HepG2 (cell line): ENCODE measurements at regions not wholly inside any gene's neighbourhood (a gene's known extent, or its start where the extent isn't known, plus 50 kb on each side); places are given as distances from the start of the nearest gene placed in this dataset.

ENCODE experiments used
- ATAC-seq: fragments of 200-7000 bp; cut with Tn5 transposase; 3 replicates; pipeline ENCODE4 v1.9.1; 2020; ENCODE audit warnings: mild to moderate bottlenecking, moderate library complexity
- BruUV-seq: library from RNA; stranded (reverse); fragments of 400-500 nt; replicated peaks from 2 replicates; lab custom pipeline; 2021; lab: Mats Ljungman, UMichigan
- CTCF ChIA-PET: fragments of 300-600 bp; formaldehyde crosslinking; extraction: SDS; loops from one replicate; lab custom pipeline; 2021; ENCODE audit warnings: low total read pairs, inconsistent platforms, low intra/inter-chr PET ratio; lab: Yijun Ruan, JAX
- POLR2A ChIA-PET: fragments of 350-600 bp; sonication (Branson Sonifier 250); formaldehyde crosslinking; loops from one replicate; lab custom pipeline; 2020; ENCODE audit warnings: antibody characterized with exemption, inconsistent platforms; lab: Yijun Ruan, JAX
- DNase-seq: peaks from one replicate; pipeline ENCODE4 v3.0.0-alpha.2; 2015; ENCODE audit warnings: low spot score
- FAIRE-seq: peaks from 3 replicates; lab custom pipeline; 2011; peaks lifted over from hg19 to GRCh38; lab: Jason Lieb, UNC
- H2AFZ ChIP-seq: one replicate; pipeline ENCODE4 v1.6.1; 2011; ENCODE audit warnings: low read length, inconsistent platforms
- H3K27ac ChIP-seq: fragments of 300-600 bp; 3 replicates; pipeline ENCODE4 v1.8.0; 2011; ENCODE audit warnings: mixed run types, mild to moderate bottlenecking, mixed read lengths, low read length, inconsistent platforms; ENCODE audit not compliant: insufficient read depth; ENCODE audit errors: extremely low read length
- H3K27me3 ChIP-seq, 2 experiments: fragments of 200-600 bp in 1 of 2; 2 replicates in 1 of 2; 3 replicates in 1 of 2; pipeline versions ENCODE4 v1.6.0 to v1.8.0; 2011; ENCODE audit warnings: low read length in 2 of 2, mild to moderate bottlenecking in 2 of 2, moderate library complexity in 2 of 2, inconsistent platforms in 1 of 2; ENCODE audit not compliant: insufficient read depth in 2 of 2, control insufficient read depth in 1 of 2
- H3K36me3 ChIP-seq, 2 experiments: fragments of 200-600 bp in 1 of 2; replicated peaks in 1 of 2; 2 replicates in 1 of 2; 3 replicates in 1 of 2; pipeline versions ENCODE4 v1.5.1 to v1.8.0; 2011; ENCODE audit warnings: low read length in 2 of 2, inconsistent platforms in 1 of 2; ENCODE audit not compliant: insufficient read depth in 2 of 2, control insufficient read depth in 1 of 2
- H3K4me1 ChIP-seq: 2 replicates; pipeline ENCODE4 v1.5.1; 2012; ENCODE audit warnings: low read length, inconsistent platforms; ENCODE audit not compliant: insufficient read depth
- H3K4me2 ChIP-seq: 2 replicates; pipeline ENCODE4 v1.6.0; 2011; ENCODE audit warnings: low read depth, low read length, inconsistent platforms
- H3K4me3 ChIP-seq, 3 experiments: fragments of 200-600 bp in 1 of 3; sonication (generic), shearing (Covaris generic) in 1 of 3; replicated peaks in 1 of 3; 2 replicates each; pipeline ENCODE4 v1.5.1; 2011 to 2016; ENCODE audit warnings: low read length in 3 of 3, inconsistent platforms in 2 of 3, low read depth in 2 of 3, mild to moderate bottlenecking in 2 of 3, control low read depth in 1 of 3, mixed read lengths in 1 of 3; ENCODE audit not compliant: insufficient read depth in 1 of 3
- H3K79me2 ChIP-seq: one replicate; pipeline ENCODE4 v1.6.1; 2011; ENCODE audit warnings: low read length, inconsistent platforms; ENCODE audit not compliant: insufficient read depth
- H3K9ac ChIP-seq: 2 replicates; pipeline ENCODE4 v1.6.0; 2011; ENCODE audit warnings: mild to moderate bottlenecking, low read depth, low read length, inconsistent platforms; ENCODE audit not compliant: insufficient read depth
- H3K9me3 ChIP-seq: 2 replicates; pipeline ENCODE4 v1.5.1; 2012; ENCODE audit warnings: mild to moderate bottlenecking, low read length
- H4K20me1 ChIP-seq: 2 replicates; pipeline ENCODE4 v1.6.0; 2011; ENCODE audit warnings: inconsistent platforms, mild to moderate bottlenecking, low read length, moderate library complexity; ENCODE audit not compliant: insufficient read depth
- CBFB ChIP-seq: sonication (generic); formaldehyde crosslinking; IDR thresholded peaks from 2 replicates; pipeline ENCODE4 v1.4.0; 2020; ENCODE audit warnings: missing genetic modification reagents
- GFI1 ChIP-seq: sonication (generic); formaldehyde crosslinking; IDR thresholded peaks from 2 replicates; pipeline ENCODE4 v1.5.0; 2020; ENCODE audit warnings: missing genetic modification reagents, mild to moderate bottlenecking, borderline replicate concordance
- GLI4 ChIP-seq: sonication (generic); formaldehyde crosslinking; IDR thresholded peaks from 2 replicates; pipeline ENCODE4 v1.5.1; 2020; ENCODE audit warnings: missing genetic modification reagents, mild to moderate bottlenecking, moderate library complexity, borderline replicate concordance
- HMG20A ChIP-seq: IDR thresholded peaks from 2 replicates; pipeline ENCODE4 v1.6.1; 2016; ENCODE audit warnings: borderline replicate concordance
- RAD51 ChIP-seq: fragments of 450-650 bp; IDR thresholded peaks from 2 replicates; pipeline ENCODE4 v1.6.1; 2016; ENCODE audit warnings: borderline replicate concordance
- SP1 ChIP-seq, 2 experiments: fragments of 450-650 bp in 1 of 2; sonication (generic) in 1 of 2; formaldehyde crosslinking in 1 of 2; IDR thresholded peaks; 2 replicates each; pipeline versions ENCODE4 v1.4.0 to v1.6.1; 2016 to 2020; ENCODE audit warnings: missing genetic modification reagents in 1 of 2
- STAT5B ChIP-seq: sonication (generic); formaldehyde crosslinking; IDR thresholded peaks from 2 replicates; pipeline ENCODE4 v1.4.0; 2020; ENCODE audit warnings: missing genetic modification reagents
- ZBTB21 ChIP-seq: sonication (generic); formaldehyde crosslinking; IDR thresholded peaks from 2 replicates; pipeline ENCODE4 v1.4.0; 2020; ENCODE audit warnings: missing genetic modification reagents
- ZNF10 ChIP-seq: sonication (generic); formaldehyde crosslinking; IDR thresholded peaks from 2 replicates; pipeline ENCODE4 v1.4.0; 2020; ENCODE audit warnings: mild to moderate bottlenecking, low read depth, missing genetic modification reagents, borderline replicate concordance
- ZNF138 ChIP-seq: sonication (generic); formaldehyde crosslinking; IDR thresholded peaks from 2 replicates; pipeline ENCODE4 v1.5.0; 2020; ENCODE audit warnings: mild to moderate bottlenecking, low read depth, missing genetic modification reagents
- ZNF280D ChIP-seq: sonication (generic); formaldehyde crosslinking; IDR thresholded peaks from 2 replicates; pipeline ENCODE4 v1.5.1; 2020; ENCODE audit warnings: mild to moderate bottlenecking, missing genetic modification reagents
- WGBS: methylation state at CpG from one replicate; pipeline ENCODE4 v1.1.6; 2017; ENCODE audit warnings: low lambda C conversion rate; 5-methylcytosine and 5-hydroxymethylcytosine counted together
- in situ Hi-C: cut with HindIII; loops from 2 replicates; pipeline ENCODE4 v1.10.0; 2017; ENCODE audit warnings: low pct_unique_long_range_greater_than_20kb; ENCODE audit not compliant: extremely low pct_ligation_motif_present
- intact Hi-C: fragments of 100-400 bp; cut with micrococcal nuclease; formaldehyde crosslinking; loops from one replicate; pipeline ENCODE4 v1.10.0; 2022; ENCODE audit not compliant: unreplicated experiment
- TF ChIP-seq, protein P1 (sequence below): sonication (generic); formaldehyde crosslinking; IDR thresholded peaks from 2 replicates; pipeline ENCODE4 v1.5.1; 2020; ENCODE audit warnings: missing genetic modification reagents, mild to moderate bottlenecking, borderline replicate concordance

- TF ChIP-seq ZNF280D (CRISPR knock-in tag) (no peak), SP1 (IDR thresholded peaks at IDR 0.05) (no peak), SP1 (CRISPR knock-in tag; IDR thresholded peaks at IDR 0.05) (no peak), ZNF10 (CRISPR knock-in tag) (no peak), STAT5B (CRISPR knock-in tag) (no peak)
Observed at GRCh38 chr15:61393949-61394348, 164.8 kb upstream of the RORA start (continued).

DNA sequence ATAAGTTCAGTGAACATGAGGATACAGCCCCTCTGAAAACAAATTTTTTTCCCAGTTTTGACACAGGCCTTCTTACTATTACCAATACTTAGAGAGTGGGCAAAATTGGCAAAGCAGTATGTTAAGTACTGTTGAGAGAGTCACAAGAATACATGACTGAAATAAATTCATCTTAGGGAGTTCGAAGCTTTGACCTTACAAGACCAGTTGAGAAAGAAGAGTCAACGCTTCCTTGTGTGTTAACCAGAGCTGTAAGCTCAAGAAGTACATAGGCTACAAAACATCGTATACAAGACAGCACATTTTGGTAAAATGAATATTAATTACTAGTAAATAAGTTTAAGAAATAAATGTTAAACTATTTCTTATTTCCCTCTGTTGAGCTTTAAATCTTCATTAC, 164.4 kb upstream of the RORA start:
- Histone ChIP-seq H3K27ac (no peak overlapping the region), H3K79me2 (no peaks in the 10 kb centered on the region), H3K4me3 (no peak overlapping the region), H3K4me1 (no peaks in the 10 kb centered on the region), H3K9ac (no peak overlapping the region), H2AFZ (no peak overlapping the region), H3K36me3 (no peaks in the 10 kb centered on the region), H3K9me3 (no peaks in the 10 kb centered on the region), H3K27me3 (no peaks in the 10 kb centered on the region), H4K20me1 (no peaks in the 10 kb centered on the region), H3K4me2 (no peak overlapping the region)
- intact Hi-C loops, result no loop called here
- in situ Hi-C loops, result no loop called here
- TF ChIP-seq GLI4 (CRISPR knock-in tag), result no peak
- no peak for TF ChIP-seq RAD51
- no peak for TF ChIP-seq HMG20A (CRISPR knock-in tag)
- TF ChIP-seq, protein P1, sequence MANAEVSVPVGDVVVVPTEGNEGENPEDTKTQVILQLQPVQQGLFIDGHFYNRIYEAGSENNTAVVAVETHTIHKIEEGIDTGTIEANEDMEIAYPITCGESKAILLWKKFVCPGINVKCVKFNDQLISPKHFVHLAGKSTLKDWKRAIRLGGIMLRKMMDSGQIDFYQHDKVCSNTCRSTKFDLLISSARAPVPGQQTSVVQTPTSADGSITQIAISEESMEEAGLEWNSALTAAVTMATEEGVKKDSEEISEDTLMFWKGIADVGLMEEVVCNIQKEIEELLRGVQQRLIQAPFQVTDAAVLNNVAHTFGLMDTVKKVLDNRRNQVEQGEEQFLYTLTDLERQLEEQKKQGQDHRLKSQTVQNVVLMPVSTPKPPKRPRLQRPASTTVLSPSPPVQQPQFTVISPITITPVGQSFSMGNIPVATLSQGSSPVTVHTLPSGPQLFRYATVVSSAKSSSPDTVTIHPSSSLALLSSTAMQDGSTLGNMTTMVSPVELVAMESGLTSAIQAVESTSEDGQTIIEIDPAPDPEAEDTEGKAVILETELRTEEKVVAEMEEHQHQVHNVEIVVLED (CRISPR knock-in tag), result no peak
- no peak for TF ChIP-seq ZNF138 (CRISPR knock-in tag)
- TF ChIP-seq ZBTB21 (CRISPR knock-in tag), result no peak
- TF ChIP-seq GFI1 (CRISPR knock-in tag), result no peak
- no peak for TF ChIP-seq CBFB (CRISPR knock-in tag)
- no TSS peak for BruUV-seq
- ChIA-PET POLR2A (no interaction called here), CTCF (no interaction called here)
- DNase-seq (no peak), ATAC-seq (no peak), FAIRE-seq (no peak)
- WGBS, result 0% methylated on average over 3 of the region's 3 CpGs
